ENCODE measurements at regions not wholly inside any gene's neighbourhood (a gene's known extent, or its start where the extent isn't known, plus 50 kb on each side); places are given as distances from the start of the nearest gene placed in this dataset.

- ATAC-seq (ENCODE audit: low read depth) = no peak
- H3K9me3 Mint-ChIP-seq = no peaks in the 10 kb centered on the region
- POLR2A ChIA-PET = interaction anchor here (0.6 kb wide), 1 partner anchor 32 kb away, joined by 4 read pairs; no protein-coding TSS in a partner anchor
- H3K36me3 Mint-ChIP-seq = no peaks in the 10 kb centered on the region
- peaks cover 14% of the 10 kb centered on the region for H3K4me1 Mint-ChIP-seq
- no peak overlapping the region for H3K4me3 Mint-ChIP-seq
- DNase-seq = no peak
- H3K27ac Mint-ChIP-seq = no peak overlapping the region
- peaks cover 62% of the 10 kb centered on the region for H3K27me3 Mint-ChIP-seq
Observed at GRCh38 chr1:30819244-30819571, 61.6 kb upstream of the LAPTM5 start.

- ATAC-seq (ENCODE audit: low read depth) (no peak), DNase-seq (no peak)
- H3K27ac Mint-ChIP-seq = no peak overlapping the region
- no peak overlapping the region for H3K4me3 Mint-ChIP-seq
- peaks cover 57% of the 10 kb centered on the region for H3K27me3 Mint-ChIP-seq
- peaks cover 9% of the 10 kb centered on the region for H3K4me1 Mint-ChIP-seq
- H3K36me3 Mint-ChIP-seq = no peaks in the 10 kb centered on the region
- no peaks in the 10 kb centered on the region for H3K9me3 Mint-ChIP-seq
- POLR2A ChIA-PET = interaction anchor here (0.6 kb wide), 1 partner anchor 33 kb away, joined by 4 read pairs; no protein-coding TSS in a partner anchor
Observed at GRCh38 chr1:30818568-30819243, 61.1 kb upstream of the LAPTM5 start.

- Mint-ChIP-seq H3K27ac (no peak overlapping the region), H3K36me3 (no peaks in the 10 kb centered on the region), H3K9me3 (no peaks in the 10 kb centered on the region), H3K27me3 (peaks cover 55% of the 10 kb centered on the region), H3K4me3 (no peak overlapping the region), H3K4me1 (no peaks in the 10 kb centered on the region)
- POLR2A ChIA-PET = no interaction called here
- no peak for DNase-seq
- no peak for ATAC-seq (ENCODE audit: low read depth)
Observed at GRCh38 chr1:30817548-30817947, 60.0 kb upstream of the LAPTM5 start.

DNA sequence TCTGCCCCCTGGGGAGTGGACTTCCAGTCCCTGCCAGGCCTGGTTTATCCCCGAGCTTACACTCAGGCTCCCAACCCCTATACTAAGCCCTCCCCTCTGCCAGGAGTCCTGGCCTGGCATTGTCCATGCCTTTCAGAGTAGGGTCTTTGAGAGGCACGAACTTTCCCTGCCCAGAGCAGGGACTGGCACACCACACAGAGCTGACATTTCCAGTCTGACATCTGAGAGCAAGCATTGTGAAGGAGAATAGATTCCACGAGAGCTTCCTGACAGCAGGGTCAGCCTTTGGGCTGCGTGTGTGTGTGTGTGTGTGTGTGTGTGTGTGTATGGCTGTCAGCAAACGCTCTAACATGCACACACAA, 59.5 kb upstream of the LAPTM5 start:
- POLR2A ChIA-PET = no interaction called here
- no peak overlapping the region for H3K27ac Mint-ChIP-seq
- no peak for ATAC-seq (ENCODE audit: low read depth)
- DNase-seq = no peak
- no peaks in the 10 kb centered on the region for H3K36me3 Mint-ChIP-seq
- H3K4me1 Mint-ChIP-seq = no peaks in the 10 kb centered on the region
- H3K27me3 Mint-ChIP-seq = peaks cover 59% of the 10 kb centered on the region
- no peaks in the 10 kb centered on the region for H3K9me3 Mint-ChIP-seq
- no peak overlapping the region for H3K4me3 Mint-ChIP-seq

DNA sequence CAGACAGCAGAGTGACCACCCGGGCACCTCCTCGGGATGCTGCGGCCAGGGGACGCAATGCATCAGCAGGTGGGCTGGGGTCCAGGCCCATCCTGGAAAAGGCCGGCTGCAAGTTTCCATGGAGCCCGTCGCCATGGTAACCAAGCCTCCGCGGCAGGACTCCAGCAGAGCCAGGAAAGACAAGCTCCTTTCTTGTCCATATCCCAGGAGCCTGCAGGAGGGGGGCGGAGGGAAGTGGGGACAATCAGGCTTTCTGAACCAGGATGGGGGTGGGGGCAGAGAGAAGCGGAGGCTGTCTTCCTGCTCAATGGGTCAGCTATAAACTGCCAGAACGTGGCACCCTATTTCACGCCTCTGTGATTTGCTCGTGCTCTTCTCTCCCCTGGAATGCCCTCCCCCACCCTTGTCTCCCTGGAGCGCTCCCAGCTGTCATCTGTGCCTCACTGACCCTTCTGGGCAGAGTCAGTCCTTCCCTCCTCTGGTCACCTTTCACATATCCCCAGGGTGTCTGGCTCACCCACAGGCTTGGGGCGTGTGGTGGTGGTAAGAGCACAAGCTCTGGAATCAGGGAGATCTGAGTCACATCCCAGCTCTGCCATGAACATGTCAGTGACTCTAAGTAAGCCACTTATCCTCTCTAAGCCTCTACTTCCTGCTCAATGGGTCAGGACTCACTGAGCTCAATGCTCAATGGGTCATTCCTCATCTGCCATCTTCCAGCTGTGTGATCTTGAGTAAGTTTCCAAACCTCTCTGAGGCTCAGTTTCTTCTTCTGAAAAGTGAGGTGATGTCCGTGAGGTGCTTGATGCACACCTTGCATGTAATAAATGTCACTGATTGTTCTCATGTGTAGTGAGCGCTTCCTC, 58.9 kb upstream of the LAPTM5 start:
- no peaks in the 10 kb centered on the region for H3K9me3 Mint-ChIP-seq
- POLR2A ChIA-PET = no interaction called here
- H3K27ac Mint-ChIP-seq = no peak overlapping the region
- H3K36me3 Mint-ChIP-seq = no peaks in the 10 kb centered on the region
- no peaks in the 10 kb centered on the region for H3K4me1 Mint-ChIP-seq
- H3K4me3 Mint-ChIP-seq = no peak overlapping the region
- DNase-seq (no peak), ATAC-seq (ENCODE audit: low read depth) (no peak)
- H3K27me3 Mint-ChIP-seq = peaks cover 59% of the 10 kb centered on the region

DNA sequence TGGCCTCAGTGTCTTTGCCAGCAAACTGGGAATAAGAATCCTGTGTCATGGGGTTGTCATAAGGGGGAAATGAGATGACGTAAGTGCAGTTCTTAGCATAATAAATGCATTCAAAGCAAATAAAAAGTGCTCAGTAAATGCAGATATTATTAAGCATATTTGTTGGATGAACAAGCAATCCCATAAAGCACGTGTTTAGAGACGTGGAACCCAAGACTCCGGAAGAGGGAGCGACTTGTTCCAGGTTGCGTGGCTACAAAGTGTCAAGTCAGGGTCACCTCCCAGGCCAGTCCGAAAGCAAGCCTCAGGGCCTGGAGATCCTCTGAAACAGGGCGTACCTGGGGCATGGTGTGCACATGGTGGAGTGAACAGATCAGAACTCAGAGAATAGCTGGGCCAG, 58.0 kb upstream of the LAPTM5 start:
- Mint-ChIP-seq H3K27ac (no peak overlapping the region), H3K9me3 (no peaks in the 10 kb centered on the region), H3K27me3 (peaks cover 64% of the 10 kb centered on the region), H3K36me3 (no peaks in the 10 kb centered on the region), H3K4me3 (no peak overlapping the region), H3K4me1 (no peaks in the 10 kb centered on the region)
- DNase-seq (no peak), ATAC-seq (ENCODE audit: low read depth) (no peak)
- POLR2A ChIA-PET = no interaction called here

DNA sequence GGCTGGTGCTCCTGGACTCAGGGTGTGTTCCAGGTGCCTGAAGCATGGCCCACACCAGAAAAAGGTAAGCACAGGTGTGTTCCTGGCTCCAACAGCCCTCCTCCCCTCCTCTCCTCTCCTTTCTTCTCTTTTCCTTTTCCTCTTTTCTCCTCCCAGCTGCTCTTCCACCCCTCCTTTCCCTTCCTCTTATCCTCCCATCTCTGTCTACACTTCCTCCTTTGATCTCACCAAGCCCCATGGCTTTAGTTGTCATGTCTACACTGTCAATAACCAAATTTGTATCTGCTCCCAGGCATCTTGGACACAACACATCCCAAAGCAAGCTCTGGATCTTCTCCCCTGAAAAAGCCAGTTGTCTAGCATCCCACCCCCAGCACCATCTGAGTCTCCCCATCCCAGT, 56.7 kb upstream of the LAPTM5 start:
- Mint-ChIP-seq H3K36me3 (no peaks in the 10 kb centered on the region), H3K27ac (no peak overlapping the region), H3K9me3 (no peaks in the 10 kb centered on the region), H3K27me3 (peaks cover 66% of the 10 kb centered on the region), H3K4me3 (no peak overlapping the region), H3K4me1 (no peaks in the 10 kb centered on the region)
- POLR2A ChIA-PET = no interaction called here
- DNase-seq (no peak), ATAC-seq (ENCODE audit: low read depth) (no peak)

GRCh38 chr1:30812076-30812475, 54.5 kb upstream of the LAPTM5 start:
- peaks cover 61% of the 10 kb centered on the region for H3K27me3 Mint-ChIP-seq
- DNase-seq (no peak), ATAC-seq (ENCODE audit: low read depth) (no peak)
- POLR2A ChIA-PET = no interaction called here
- H3K27ac Mint-ChIP-seq = no peak overlapping the region
- no peaks in the 10 kb centered on the region for H3K9me3 Mint-ChIP-seq
- no peaks in the 10 kb centered on the region for H3K36me3 Mint-ChIP-seq
- no peaks in the 10 kb centered on the region for H3K4me1 Mint-ChIP-seq
- H3K4me3 Mint-ChIP-seq = no peak overlapping the region

DNA sequence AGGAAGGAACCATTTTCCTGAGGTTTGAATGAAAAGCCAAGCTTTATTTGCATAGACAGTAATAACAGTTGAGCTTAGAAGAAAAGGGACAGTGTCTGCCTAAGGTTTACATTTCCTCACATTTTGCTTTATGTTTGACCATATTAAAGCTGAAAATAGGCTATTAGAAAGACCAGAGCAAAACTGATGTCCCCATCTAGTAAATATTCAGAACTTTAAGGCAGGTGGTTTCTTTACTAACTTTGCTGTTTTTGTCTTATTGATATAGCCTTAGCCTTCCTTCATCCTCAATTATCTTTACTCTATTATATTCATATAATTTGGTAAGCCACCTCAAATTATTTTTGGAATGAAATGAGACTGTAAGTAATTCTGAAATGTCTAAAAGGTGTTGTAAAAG, 53.6 kb upstream of the LAPTM5 start:
- no peak overlapping the region for H3K4me3 Mint-ChIP-seq
- POLR2A ChIA-PET = no interaction called here
- H3K4me1 Mint-ChIP-seq = no peaks in the 10 kb centered on the region
- no peaks in the 10 kb centered on the region for H3K36me3 Mint-ChIP-seq
- peaks cover 61% of the 10 kb centered on the region for H3K27me3 Mint-ChIP-seq
- no peaks in the 10 kb centered on the region for H3K9me3 Mint-ChIP-seq
- DNase-seq = no peak
- no peak overlapping the region for H3K27ac Mint-ChIP-seq
- ATAC-seq (ENCODE audit: low read depth) = no peak

DNA sequence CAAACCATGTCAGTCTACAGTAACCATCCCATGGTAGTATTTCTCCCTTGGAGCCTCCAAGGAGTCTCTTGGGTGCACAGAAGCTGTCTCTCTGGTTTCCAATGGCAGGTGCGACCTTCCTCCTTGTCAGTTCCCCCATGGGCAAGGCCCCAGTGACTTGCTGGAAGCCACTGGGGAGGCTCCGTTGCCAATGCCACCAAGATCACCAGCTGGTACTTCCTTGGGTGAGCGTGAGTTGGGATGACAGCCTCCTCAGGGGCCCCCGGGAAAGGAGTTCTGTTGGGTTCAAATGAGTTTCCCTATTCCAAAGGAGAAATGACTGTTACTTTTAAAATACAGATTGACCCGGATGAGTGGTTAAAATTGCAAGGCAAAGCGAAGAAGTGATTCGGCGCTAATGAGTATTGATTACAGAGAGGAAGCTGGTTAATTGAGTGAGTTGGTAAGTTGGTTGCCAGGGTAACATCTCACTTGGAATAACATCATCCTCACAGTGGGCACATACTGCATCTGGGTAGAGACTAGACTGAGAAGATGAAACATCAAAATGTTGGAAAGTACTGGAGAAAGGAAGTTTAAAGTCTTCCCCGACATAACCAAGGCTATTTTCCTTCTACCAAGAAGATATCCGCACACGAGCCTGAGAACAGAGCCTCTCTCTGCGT, 53.0 kb upstream of the LAPTM5 start:
- POLR2A ChIA-PET = no interaction called here
- H3K4me1 Mint-ChIP-seq = no peaks in the 10 kb centered on the region

GRCh38 chr1:30809514-30810263, 52.1 kb upstream of the LAPTM5 start:
- Mint-ChIP-seq H3K27me3 (peaks cover 64% of the 10 kb centered on the region), H3K4me1 (no peaks in the 10 kb centered on the region), H3K36me3 (no peaks in the 10 kb centered on the region), H3K27ac (no peak overlapping the region), H3K9me3 (no peaks in the 10 kb centered on the region), H3K4me3 (no peak overlapping the region)
- ATAC-seq (ENCODE audit: low read depth) (no peak), DNase-seq (no peak)
- POLR2A ChIA-PET = no interaction called here

More for the DNA sequence above, 53.0 kb upstream of the LAPTM5 start:
- no peak for ATAC-seq (ENCODE audit: low read depth)
- H3K27ac Mint-ChIP-seq = no peak overlapping the region
- H3K9me3 Mint-ChIP-seq = no peaks in the 10 kb centered on the region
- no peaks in the 10 kb centered on the region for H3K36me3 Mint-ChIP-seq
- peaks cover 60% of the 10 kb centered on the region for H3K27me3 Mint-ChIP-seq
- no peak for DNase-seq
- no peak overlapping the region for H3K4me3 Mint-ChIP-seq

DNA sequence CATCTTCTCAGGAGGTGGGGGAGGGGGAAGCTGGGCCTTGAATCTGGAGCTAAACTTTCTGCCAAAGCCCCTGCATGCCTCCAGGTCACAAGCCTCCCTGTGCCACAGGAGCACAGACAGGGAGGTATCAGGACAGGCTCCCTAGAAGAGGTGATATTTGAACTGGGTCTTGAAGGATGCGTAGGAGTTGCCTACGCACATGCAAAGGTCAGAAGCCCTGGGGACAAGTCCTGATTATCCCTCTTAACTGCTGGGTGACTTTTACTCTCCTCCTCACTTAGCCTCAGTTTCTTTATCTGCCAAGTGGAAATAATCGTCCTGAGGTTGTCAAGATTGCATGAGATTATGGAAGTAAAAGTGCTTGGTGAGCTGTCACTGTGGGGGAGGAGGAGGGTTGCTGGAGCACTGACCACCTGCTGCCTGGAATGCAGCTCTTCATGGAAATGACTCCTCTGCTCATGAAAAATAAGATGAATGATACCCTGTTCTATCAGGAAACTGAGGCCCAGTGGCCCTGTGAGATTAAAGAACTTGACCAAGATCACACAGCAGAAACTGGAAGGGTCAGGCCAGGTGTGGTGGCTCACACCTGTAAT, 50.6 kb upstream of the LAPTM5 start:
- Mint-ChIP-seq H3K36me3 (no peaks in the 10 kb centered on the region), H3K4me3 (no peak overlapping the region), H3K4me1 (no peaks in the 10 kb centered on the region), H3K27me3 (peaks cover 71% of the 10 kb centered on the region), H3K27ac (no peak overlapping the region), H3K9me3 (no peaks in the 10 kb centered on the region)
- POLR2A ChIA-PET = no interaction called here
- ATAC-seq (ENCODE audit: low read depth) (no peak), DNase-seq (no peak)

DNA sequence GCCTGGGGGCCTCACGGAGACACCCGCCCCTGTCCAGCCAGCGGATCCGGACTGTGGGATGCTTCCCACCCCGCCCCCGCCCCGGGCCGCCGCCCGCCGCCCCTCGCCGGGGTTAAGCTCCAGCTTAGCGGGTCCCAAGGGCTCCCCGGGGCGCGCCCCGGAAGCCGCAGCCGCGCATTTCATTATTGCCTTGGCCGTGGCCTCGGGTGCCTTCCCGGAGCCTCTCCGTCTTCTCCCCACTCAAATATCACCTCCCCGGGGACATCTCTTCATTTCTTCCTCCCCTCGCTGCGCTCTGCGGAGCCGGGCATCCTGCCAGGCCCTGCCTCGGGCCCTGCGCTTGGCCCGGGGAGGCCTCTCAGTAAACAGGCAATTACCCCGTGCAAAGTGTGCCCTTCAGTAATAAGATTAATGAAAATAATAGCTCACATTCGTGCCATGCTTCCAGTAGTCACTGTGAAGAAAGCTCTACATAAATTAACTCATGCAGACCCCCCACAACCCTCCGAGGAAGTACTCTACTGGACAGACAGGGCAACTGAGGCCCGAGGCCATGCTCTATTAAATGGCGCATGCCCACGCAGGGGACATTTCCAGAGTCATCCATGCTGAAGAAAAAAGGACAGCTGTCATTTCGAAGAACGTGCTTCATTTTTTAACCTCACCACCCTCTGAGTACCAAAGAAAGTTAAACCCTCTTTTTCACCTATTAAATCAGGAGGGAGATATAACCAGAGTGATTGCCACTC, 49.9 kb upstream of the LAPTM5 start:
- POLR2A ChIA-PET = no interaction called here
- H3K36me3 Mint-ChIP-seq = no peaks in the 10 kb centered on the region
- H3K4me3 Mint-ChIP-seq = no peak overlapping the region
- peaks cover 70% of the 10 kb centered on the region for H3K27me3 Mint-ChIP-seq
- no peak for ATAC-seq (ENCODE audit: low read depth)
- no peaks in the 10 kb centered on the region for H3K9me3 Mint-ChIP-seq
- H3K4me1 Mint-ChIP-seq = no peaks in the 10 kb centered on the region
- H3K27ac Mint-ChIP-seq = no peak overlapping the region
- DNase-seq = no peak

All from activated naive CD8-positive, alpha-beta T cell treated with anti-CD3 and anti-CD28 coated beads, Interleukin-2, amount 10 ng/mL, durations not matched to agents 7 days and 5 days (primary cell).